DMS114 treated with DMSO at 0.1 percent for 48 hours (cell line): ENCODE measurements at regions not wholly inside any gene's neighbourhood (a gene's known extent, or its start where the extent isn't known, plus 50 kb on each side); places are given as distances from the start of the nearest gene placed in this dataset.

Experiments
- DNase-seq: peaks from one replicate; lab custom pipeline; 2025; ENCODE audit not compliant: unreplicated experiment; lab: John Stamatoyannopoulos, UW

DNA sequence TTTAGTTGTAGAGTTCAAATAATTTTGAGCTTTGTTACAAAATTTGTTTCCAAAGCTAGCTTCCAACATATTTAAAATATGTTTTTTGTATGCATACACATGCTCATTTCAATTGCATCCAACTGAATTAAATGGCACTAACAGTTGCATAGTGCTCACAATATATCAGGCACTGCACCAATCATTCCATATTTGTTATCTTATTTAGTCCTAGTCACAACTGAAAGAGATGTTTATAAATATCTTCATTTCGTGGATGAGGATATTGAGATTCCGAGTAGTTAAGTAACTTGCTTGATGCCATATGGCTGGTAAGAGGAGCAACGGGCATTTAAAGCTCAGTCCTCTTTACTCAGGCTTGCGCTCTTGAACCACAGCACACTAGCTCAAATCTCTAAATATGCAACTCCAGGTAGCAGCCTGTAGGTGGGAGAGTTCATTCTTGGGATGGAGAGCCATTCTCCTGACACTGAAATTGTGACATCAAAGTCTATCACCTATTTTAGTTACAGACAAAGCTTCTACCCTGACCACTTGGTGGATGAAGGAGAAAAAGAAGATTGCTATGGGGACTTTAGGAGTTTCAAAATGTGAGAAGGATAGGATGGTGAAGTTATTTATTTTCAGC is 118.0 kb upstream of the CA10 start:
- DNase-seq = no peak

DNA sequence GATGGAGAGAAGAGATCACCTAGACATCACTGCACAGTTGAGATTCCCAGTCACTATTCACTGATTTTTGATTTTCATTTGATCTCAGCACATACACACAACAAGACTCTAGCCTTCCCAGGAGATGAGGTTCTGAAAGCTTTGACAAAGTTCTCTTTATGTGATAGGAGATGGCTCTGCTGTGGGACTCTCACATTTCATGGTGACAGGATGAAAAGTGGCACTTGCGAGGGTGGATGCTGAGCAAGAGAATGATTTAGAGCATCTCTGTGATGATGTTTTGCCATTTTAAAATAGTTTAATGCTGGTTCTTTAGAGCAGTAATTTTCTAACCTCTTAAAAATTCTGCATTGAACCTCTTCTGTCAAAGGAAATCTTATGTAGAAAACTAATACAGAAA is 113.3 kb upstream of the CA10 start:
- DNase-seq = no peak

DNA sequence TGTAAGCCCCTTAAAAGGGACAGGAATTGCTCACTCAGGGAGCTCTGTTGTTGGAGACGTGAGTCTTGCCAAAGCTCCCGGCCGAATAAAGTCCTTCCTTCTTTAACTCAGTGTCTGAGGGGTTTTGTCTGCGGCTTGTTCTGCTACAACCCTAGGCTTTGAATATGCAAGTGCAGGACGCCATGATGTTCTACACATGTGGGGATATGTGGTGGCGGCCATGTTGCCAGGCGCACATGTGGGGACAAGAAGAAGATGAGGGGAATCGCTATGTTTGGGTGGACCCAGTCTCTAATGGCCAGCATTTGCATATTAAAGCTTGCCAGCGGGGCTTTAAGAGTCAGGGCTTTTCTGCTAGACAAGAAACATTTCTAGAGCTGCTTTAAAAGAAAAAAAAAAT is 96.8 kb upstream of the CA10 start:
- no peak for DNase-seq

DNA sequence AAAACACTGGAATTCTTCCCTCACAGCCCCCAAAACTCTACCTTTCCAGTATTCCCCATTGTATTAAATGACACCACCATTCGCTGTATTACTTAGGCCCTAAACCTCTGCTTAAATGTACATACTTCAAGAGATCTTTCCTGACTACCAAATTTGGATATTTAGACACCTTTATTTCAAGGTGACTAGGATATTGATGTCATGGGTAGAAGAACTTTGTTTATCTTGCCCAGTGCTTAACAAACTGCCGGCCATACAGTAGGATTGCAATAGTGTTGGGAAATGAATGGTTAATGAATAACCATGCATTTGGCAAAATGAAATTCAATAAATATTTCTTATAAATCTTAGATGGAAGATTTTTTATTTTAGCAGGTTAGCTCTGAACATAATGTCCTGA is 86.2 kb upstream of the CA10 start:
- no peak for DNase-seq

- no peak for DNase-seq
Observed at GRCh38 chr17:52242268-52242667, 83.8 kb upstream of the CA10 start.

DNA sequence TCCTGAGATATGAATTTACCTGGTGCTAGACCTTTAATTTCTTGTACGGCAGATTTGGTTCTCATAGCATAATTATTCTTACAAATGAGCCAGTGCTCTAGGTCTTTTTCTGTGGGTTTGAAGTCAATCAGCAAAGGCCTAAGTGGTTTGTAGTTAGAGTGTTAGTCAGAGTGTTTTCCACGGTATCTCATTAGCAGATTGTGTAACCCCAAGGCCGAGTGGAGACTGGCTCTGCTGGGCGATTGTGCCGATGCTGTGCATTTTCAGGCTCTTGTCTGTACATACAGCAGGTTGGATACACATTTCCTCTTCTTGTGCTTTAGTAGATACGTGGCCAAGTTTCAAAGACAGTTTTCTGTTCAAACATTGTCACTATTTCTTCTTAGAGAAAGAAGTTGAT is 78.6 kb upstream of the CA10 start:
- DNase-seq = no peak

DNA sequence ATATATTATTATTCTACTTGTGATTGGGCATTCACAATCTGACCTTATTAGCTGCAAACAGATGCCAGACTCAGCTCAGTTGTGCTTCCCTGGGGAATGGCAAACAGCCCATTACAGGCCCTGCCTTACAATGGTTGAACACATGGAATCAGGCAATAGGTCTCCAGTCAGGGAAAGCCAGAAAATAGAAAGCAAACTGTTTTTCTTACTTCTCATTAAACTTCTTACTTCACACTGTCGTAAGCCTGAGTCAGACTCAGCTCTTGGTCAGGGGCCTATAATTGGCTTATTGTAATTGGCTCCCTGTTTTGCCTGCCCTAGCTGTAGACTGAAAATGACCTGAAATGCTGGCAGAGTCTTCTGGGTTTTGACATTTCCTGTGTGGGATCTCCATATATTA is 77.0 kb upstream of the CA10 start:
- DNase-seq = no peak

GRCh38 chr17:52233632-52234031 is 75.1 kb upstream of the CA10 start:
- DNase-seq = no peak

DNA sequence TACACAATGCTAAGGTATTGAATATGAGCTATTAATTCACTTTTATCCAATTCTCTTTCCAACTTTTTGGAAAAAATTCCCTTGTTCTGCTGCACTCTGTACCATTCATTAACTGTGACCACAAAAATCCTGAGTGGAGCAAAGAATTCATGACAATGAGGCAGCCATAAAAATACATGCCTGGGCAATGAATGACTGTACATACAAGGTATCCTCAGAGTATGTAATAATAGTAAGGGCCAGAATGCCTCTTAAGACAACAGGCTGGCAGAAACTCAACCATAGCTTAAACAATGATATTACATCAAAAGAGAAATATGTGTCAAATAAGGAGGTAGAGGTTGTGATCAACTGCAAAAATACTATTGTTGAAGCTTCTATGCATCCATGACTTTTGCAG is 74.7 kb upstream of the CA10 start:
- DNase-seq = no peak

DNA sequence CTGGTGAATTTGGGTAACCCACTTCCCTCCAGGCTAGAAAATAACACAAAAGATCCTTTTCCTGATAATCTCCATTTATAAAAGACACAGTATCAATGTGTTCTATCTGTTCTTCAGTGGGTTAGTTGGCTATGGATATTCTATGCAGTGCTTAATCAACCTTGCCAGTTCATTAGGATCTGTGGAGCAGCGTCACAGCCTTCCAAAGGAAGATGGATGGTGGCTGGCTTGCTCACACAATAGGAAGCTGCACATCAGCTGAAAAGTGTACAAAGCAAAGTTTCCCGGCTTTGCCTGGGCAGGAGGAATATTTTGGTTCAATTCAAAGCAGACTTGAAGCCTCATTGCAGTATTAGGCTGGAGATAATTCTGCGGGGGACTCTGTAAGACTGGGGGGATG is 70.3 kb upstream of the CA10 start:
- DNase-seq = no peak

- no peak for DNase-seq
Observed at GRCh38 chr17:52227926-52228325, 69.4 kb upstream of the CA10 start.

DNA sequence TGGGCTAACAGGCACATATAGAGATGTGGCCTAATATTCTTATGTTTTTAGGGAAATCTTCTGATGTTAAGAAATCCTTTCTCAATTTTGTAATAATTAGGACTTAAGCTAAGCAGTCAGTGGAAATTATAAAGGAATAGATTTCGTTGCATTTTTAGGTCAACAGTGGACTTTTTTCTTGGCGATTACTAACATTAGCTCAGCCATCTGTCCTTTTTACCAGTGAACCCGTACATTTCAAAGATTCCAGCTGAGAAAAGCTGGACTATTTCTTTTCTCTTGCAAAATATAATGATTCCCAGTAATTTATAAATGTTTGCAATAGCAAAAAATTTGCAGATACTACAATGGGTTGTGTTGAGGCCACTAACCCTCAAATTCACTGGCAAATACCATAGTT is 54.9 kb upstream of the CA10 start:
- no peak for DNase-seq

GRCh38 chr17:52212851-52213250 is 54.3 kb upstream of the CA10 start:
- no peak for DNase-seq

DNA sequence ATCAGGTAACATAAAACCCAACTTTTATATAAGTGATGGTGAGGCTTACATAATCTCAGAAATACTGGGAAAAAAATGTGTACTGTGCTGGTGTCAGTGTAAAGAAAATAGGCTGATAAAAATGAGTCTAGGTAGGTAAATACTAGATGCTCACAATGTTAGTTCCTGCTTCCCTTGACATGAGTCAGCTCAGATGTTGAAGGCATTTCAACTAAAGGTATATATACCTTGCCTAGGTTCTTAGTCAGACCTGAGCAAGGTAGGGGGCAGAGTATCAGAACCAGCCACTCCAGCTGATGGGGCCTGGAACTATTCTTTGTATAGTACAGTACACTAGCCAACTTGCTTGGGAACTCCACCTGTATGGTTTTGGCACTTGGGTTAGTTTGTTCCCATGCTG is 51.0 kb upstream of the CA10 start:
- DNase-seq = no peak
